GM19468 (cell line): ENCODE measurements at regions not wholly inside any gene's neighbourhood (a gene's known extent, or its start where the extent isn't known, plus 50 kb on each side); places are given as distances from the start of the nearest gene placed in this dataset.
"Not testable (repeated sequence)": the region's sequence is repeated elsewhere in the genome, so short reads cannot be mapped to it uniquely, and the experiment has no call there.

Experiments
- ATAC-seq: cut with Tn5 transposase; IDR thresholded peaks from one replicate; pipeline ENCODE4 v1.9.1; 2021; ENCODE audit warnings: mild to moderate bottlenecking, moderate library complexity, moderate number of reproducible peaks; ENCODE audit not compliant: unreplicated experiment; ENCODE audit errors: extremely low read depth

GRCh38 chr4:14371131-14371530 is 631.1 kb upstream of the CPEB2 start:
- no peak for ATAC-seq

DNA sequence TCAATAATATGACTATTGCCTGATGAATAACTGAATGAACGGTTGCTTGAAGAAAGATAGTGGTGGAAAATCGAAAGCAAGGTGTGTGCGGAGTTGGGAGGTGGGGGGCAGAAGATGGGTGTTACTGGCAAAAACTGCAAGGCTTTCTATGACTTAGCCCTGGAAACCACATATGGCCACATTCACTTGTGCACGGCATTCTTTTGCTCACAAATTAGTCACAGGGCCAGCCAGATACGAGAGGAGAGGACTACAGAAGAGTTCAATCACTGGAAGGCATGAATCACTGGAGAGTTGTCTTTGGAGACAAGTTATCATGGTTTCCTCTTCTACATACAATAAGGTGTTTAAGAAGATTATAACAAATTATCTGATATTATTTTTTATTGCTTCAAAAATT is 626.5 kb upstream of the CPEB2 start:
- ATAC-seq: no peak

GRCh38 chr4:14379183-14379582 is 623.1 kb upstream of the CPEB2 start:
- no peak for ATAC-seq

GRCh38 chr4:14383652-14384051 is 618.6 kb upstream of the CPEB2 start:
- ATAC-seq: no peak

DNA sequence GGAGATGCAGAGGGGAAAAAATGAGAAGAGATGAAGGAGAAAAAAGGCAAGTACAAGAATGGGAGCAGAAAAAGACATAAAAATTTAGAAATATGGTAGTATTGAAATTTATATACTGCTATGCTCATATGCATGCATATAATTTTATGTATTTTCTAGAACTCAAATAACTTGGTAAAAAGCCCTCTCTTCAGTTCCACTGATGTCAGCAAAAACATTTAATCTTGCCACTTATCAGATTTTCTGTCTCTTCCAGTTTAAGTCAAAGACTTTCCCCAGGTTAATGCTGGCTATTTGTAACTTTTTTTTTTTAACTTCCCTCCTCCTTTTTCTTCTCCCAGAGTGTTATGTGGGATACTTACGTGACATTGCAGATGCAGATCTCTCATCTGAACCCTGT is 617.5 kb upstream of the CPEB2 start:
- ATAC-seq: no peak

DNA sequence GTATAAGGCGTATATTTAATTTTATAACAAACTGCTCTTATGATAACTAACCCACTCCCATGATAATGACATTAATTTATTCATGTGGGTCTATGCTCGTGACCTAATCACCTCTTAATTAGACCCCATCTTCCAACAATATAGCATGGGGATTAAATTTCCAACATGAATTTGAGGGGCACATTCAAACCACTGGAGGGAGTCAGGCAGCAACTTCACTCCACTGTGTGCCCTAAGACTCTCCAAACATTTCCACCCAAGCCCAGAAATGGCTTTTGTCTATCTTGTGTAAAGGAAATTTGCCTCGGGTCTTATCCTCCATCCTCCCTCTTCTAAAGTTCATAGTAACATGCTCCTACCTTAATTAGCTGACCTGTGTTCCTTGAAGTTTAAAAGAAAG is 616.1 kb upstream of the CPEB2 start:
- ATAC-seq: no peak

GRCh38 chr4:14387647-14388046 is 614.6 kb upstream of the CPEB2 start:
- ATAC-seq: no peak

- no peak for ATAC-seq
These were observed 609.9 kb upstream of the CPEB2 start for GRCh38 chr4:14392378-14392777.

- no peak for ATAC-seq
These were observed 606.1 kb upstream of the CPEB2 start for GRCh38 chr4:14396183-14396582.

GRCh38 chr4:14399848-14400247 is 602.4 kb upstream of the CPEB2 start:
- no peak for ATAC-seq

- ATAC-seq: no peak
These were observed 602.0 kb upstream of the CPEB2 start for GRCh38 chr4:14400307-14400706.

DNA sequence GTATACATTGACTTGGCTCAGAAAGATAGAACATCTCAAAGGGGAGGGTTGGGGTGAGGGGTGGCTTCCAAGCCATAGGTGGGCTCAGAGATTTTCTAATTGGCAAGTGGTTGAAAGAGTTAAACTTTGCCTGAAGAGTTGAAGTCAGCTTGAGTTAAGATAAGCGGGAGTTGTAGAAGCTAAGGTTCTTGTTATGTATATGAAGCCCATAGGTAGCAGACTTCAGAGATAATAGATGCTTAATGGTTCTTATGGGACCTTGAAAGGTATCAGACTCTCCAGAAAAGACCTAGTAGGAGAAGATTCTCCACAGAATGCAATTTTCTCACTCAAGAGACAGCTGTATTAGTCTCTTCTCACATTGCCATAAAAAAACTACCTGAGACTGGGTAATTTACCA is 599.1 kb upstream of the CPEB2 start:
- no peak for ATAC-seq

DNA sequence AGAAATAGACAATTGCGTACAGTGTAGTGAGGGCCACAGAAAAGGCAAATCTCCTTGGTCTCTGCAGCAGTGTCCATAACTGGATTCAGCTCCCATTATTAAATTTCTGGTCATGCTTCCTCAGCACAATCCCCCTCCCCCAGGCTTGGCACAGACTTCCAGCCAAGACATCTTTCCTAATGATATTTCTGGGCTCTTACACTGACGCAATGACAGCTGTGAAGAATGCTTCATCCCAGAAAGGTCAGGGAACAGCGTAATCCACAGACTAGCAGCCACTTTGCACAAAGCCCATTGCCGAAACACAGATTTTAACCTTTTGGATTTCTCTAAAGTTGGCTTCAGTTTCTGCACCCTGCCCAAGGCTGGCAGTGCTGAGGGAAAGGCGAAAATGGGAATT is 597.6 kb upstream of the CPEB2 start:
- no peak for ATAC-seq

- ATAC-seq: no peak
These were observed 591.8 kb upstream of the CPEB2 start for GRCh38 chr4:14410516-14410915.

DNA sequence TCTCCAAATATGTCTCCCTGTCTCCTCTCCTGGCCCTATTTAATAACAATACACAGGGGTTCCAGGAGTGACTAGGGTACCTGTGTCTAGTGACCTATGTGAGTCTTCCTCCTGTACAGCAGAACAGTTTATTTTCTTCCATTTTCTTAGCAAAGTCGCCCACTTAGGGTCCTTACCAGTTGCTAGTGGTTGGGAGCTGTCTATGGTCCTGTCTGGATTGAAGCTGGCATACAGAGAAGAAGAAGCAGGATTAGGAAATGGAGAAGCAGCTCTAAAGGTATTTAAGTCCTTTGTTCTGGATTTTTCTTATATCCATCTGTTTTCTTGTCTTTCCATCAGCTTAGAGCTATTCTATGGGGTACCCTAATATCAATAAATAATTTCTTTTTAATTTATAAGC is 587.1 kb upstream of the CPEB2 start:
- no peak for ATAC-seq

DNA sequence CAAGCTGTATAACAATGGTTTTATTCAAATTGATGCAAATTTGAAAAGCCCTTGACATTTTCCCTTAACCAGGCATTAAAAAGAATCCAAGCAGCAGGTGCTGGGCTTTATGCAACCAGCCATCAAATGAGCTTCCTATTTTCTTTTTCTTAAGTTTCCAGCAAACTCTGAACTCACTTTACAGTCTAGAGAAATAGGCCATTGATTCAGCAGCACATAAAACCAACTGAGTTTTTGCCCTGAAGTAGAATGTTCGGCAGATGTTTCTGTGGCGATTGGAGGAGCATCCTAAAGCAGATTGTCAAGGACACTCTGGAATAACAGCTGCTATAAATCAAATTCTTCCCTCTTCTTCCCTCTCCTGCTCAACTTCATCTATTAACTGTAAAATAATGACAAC is 582.8 kb upstream of the CPEB2 start:
- no peak for ATAC-seq

- ATAC-seq: not testable (repeated sequence)
These were observed 576.0 kb upstream of the CPEB2 start for GRCh38 chr4:14426297-14426696.

DNA sequence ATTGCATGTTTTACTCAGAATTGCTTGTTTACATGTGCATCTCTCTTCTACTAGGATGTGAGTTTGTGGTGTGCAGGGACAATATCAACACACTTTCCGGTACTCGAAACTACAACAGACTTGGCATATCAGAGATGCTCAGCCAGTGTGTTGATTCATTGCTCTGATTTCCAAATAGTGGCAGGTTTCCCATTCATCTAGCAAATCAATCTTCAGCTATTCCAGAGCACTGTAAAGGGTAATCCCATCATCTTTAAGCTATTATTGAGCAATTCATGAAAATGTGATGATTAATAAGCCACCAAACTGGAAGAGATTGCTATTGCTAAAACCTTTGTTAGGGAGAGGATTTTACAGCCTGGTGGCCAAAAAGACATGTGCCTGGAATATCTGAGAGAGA is 574.2 kb upstream of the CPEB2 start:
- ATAC-seq: no peak

DNA sequence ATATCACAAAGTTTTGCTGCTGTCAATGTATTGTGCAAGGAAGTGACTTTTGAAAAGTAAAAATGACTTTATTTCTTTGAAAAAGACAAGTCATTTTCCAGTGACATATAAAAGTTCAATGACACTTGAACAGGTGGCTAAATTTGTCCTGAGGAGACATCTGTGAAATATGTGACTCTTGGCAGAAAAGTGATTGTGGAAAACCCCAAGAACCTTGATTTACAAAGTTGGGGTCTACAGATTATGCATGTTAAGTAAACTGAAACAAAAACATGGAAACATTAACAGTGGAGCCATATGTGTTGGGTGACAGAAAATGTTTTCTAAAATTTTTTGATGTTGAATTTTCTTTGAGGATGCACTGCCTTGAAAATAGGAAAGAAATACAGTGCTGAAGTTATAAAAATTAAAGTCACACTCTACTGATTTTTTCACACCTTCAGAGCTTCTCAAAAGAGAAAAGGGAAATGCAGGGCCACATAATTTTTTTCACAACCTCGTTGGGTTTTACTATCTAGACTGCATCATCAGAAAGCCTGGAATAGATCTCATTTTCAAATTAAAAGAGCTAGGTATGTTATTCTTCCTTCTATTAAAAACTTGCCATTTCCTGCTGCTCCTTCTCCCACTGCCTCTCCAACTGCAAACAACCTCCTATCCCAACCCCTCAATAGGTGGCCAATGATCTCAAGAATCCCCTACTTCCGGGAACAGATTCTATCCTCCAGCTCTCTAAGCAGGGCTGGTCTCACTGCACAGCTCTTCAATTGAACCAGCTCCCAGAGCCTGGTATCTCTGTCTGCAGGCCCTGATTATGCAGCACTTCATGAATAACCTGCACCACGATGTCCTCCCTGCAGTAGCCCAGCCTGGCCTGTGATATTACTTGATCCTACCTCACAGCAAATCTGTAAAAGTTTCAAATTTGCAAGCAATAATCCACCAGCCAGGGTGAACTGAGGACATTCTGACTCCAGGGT is 570.8 kb upstream of the CPEB2 start:
- no peak for ATAC-seq

- no peak for ATAC-seq
These were observed 567.8 kb upstream of the CPEB2 start for GRCh38 chr4:14434483-14434882.

DNA sequence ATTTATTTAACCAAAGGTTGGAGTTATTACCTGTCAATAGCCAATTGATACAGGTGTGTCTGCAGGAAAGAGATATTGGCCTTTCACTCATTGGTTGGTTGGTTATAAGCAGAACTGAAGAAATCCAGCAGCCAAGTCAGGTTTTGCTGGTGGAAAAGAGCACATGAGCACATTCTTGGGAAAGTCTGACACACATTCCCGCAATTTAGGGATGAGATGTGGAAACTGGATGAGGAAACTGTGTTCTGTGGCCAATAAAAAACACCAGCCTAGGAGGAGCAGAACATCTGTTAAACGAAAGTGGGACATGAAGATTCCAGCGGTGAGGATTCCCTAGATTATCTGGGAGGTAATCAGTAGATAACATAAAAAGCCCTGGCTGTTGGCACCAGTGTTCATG is 567.4 kb upstream of the CPEB2 start:
- ATAC-seq: no peak

GRCh38 chr4:14441561-14441960 is 560.7 kb upstream of the CPEB2 start:
- ATAC-seq: no peak
